ENCODE measurements at regions not wholly inside any gene's neighbourhood (a gene's known extent, or its start where the extent isn't known, plus 50 kb on each side); places are given as distances from the start of the nearest gene placed in this dataset.

GRCh38 chr14:57086271-57087162 is 182.2 kb downstream of the EXOC5 start:
- no peak for TF ChIP-seq L3MBTL2 (conservative IDR thresholded peaks at IDR 0.05)
- TF ChIP-seq BHLHE40 (IDR thresholded peaks at IDR 0.05; ENCODE audit: borderline replicate concordance), result no peak
- TF ChIP-seq ZNF384 (IDR thresholded peaks at IDR 0.05), result no peak
- TF ChIP-seq FOXM1 (IDR thresholded peaks at IDR 0.05; ENCODE audit: borderline replicate concordance), result no peak
- no peak for TF ChIP-seq FOXA1 (IDR thresholded peaks at IDR 0.05)
- no peak for TF ChIP-seq ARNT (IDR thresholded peaks at IDR 0.05)
- TF ChIP-seq TARDBP (IDR thresholded peaks at IDR 0.05), result no peak
- TF ChIP-seq SUZ12 (IDR thresholded peaks at IDR 0.05), result no peak
- no peak for TF ChIP-seq FOXK2 (IDR thresholded peaks at IDR 0.05)
- no peak for TF ChIP-seq HDGF (IDR thresholded peaks at IDR 0.05; ENCODE audit: borderline replicate concordance)
- TF ChIP-seq CTBP1 (IDR thresholded peaks at IDR 0.05; ENCODE audit: borderline replicate concordance), result no peak
- no peak for TF ChIP-seq NFRKB (IDR thresholded peaks at IDR 0.05)
- TF ChIP-seq ELF4 (IDR thresholded peaks at IDR 0.05), result no peak

Measured in HEK293T (cell line).